Lung (tissue), 11 donors: ENCODE measurements at regions not wholly inside any gene's neighbourhood (a gene's known extent, or its start where the extent isn't known, plus 50 kb on each side); places are given as distances from the start of the nearest gene placed in this dataset.

Source experiments
- ATAC-seq: fragments of 200-7000 bp; cut with Tn5 transposase; one replicate; pipeline ENCODE4 v1.9.1; 2020; ENCODE audit warnings: moderate number of reproducible peaks; ENCODE audit not compliant: insufficient read depth, low FRiP score
- DNase-seq, 3 donors: peaks; one replicate each; pipeline ENCODE4 v3.0.0-alpha.2; 2013 to 2017
- H3K27ac ChIP-seq, 2 donors: one replicate each; pipeline ENCODE4 v1.5.1; 2013; ENCODE audit warnings: mild to moderate bottlenecking in 2 of 2, moderate library complexity in 2 of 2, control low read depth in 1 of 2, inconsistent platforms in 1 of 2, low read depth in 1 of 2, low read length in 1 of 2
- H3K27me3 ChIP-seq, 3 donors: one replicate each; pipeline ENCODE4 v1.5.1; 2013; ENCODE audit warnings: low read length in 2 of 3; ENCODE audit not compliant: control insufficient read depth in 3 of 3, insufficient read depth in 3 of 3
- H3K36me3 ChIP-seq, 4 donors: one replicate each; pipeline ENCODE4 v1.5.1; 2013; ENCODE audit warnings: low read length in 4 of 4, mild to moderate bottlenecking in 1 of 4, moderate library complexity in 1 of 4; ENCODE audit not compliant: control insufficient read depth in 4 of 4, insufficient read depth in 4 of 4
- H3K4me1 ChIP-seq, 5 donors: one replicate each; pipeline ENCODE4 v1.5.1; 2013; ENCODE audit warnings: low read length in 5 of 5, mild to moderate bottlenecking in 2 of 5, moderate library complexity in 1 of 5; ENCODE audit not compliant: control insufficient read depth in 5 of 5, insufficient read depth in 5 of 5
- H3K4me3 ChIP-seq: one replicate; pipeline ENCODE4 v1.5.1; 2013; ENCODE audit warnings: mild to moderate bottlenecking, control low read depth, moderate library complexity
- H3K9ac ChIP-seq, 2 donors: one replicate each; pipeline ENCODE4 v1.5.1; 2013; ENCODE audit warnings: low read length in 2 of 2, control low read depth in 1 of 2; ENCODE audit not compliant: insufficient read depth in 1 of 2
- H3K9me3 ChIP-seq, 4 donors: one replicate each; pipeline ENCODE4 v1.5.1; 2013; ENCODE audit warnings: low read length in 3 of 4, mild to moderate bottlenecking in 1 of 4, moderate library complexity in 1 of 4; ENCODE audit not compliant: control insufficient read depth in 4 of 4, insufficient read depth in 3 of 4
- WGBS, 2 donors: extraction: QIAGEN DNeasy Blood & Tissue Kit; methylation state at CpG; one replicate each; pipeline ENCODE4 v1.1.7; 2013; 5-methylcytosine and 5-hydroxymethylcytosine counted together
- TF ChIP-seq, protein P1 (sequence below): IDR thresholded peaks from 2 replicates; pipeline ENCODE4 v1.5.1; 2012; ENCODE audit warnings: mild to moderate bottlenecking; ENCODE audit errors: control extremely low read depth, extremely low read depth
- donor health status: control.
- donor health status: control.
- donor health status: Bipolar disorder and iron deficiency.
- donor health status: healthy.
- donor health status: DM: yes; HTN: yes; CAD: no.

DNA sequence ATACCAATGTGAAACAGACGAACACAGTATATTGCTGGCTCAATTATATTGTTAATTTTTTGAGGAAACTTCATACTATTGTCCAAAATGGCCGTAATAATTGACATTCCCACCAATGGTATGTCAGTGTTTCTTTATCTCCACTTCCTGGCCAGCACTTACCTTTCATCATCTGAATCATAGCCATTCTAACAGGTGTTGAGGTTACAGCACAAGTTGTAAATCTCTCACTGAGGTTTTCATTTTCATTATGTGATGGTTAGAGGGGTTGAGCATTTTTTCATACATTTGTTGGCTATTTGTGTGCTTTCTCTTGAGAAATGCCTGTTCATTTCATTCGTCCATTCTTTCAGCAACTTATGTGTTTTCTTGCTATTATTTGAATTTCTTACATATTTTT, 824.0 kb downstream of the UQCRFS1 start:
- Histone ChIP-seq H3K4me1 (no peaks in the 10 kb centered on the region), H3K9ac (no peak overlapping the region), H3K36me3 (no peaks in the 10 kb centered on the region), H3K27me3 (no peaks in the 10 kb centered on the region), H3K4me3 (no peak overlapping the region), H3K27ac (no peak overlapping the region), H3K9me3 (peaks cover 0 to 4% (median 0%) of the 10 kb centered on the region in 4 donors)
- 72 to 78% methylated on average over 3 of the region's 3 CpGs for WGBS, 2 donors
- ATAC-seq (no peak), DNase-seq (no peak)
- TF ChIP-seq, protein P1, sequence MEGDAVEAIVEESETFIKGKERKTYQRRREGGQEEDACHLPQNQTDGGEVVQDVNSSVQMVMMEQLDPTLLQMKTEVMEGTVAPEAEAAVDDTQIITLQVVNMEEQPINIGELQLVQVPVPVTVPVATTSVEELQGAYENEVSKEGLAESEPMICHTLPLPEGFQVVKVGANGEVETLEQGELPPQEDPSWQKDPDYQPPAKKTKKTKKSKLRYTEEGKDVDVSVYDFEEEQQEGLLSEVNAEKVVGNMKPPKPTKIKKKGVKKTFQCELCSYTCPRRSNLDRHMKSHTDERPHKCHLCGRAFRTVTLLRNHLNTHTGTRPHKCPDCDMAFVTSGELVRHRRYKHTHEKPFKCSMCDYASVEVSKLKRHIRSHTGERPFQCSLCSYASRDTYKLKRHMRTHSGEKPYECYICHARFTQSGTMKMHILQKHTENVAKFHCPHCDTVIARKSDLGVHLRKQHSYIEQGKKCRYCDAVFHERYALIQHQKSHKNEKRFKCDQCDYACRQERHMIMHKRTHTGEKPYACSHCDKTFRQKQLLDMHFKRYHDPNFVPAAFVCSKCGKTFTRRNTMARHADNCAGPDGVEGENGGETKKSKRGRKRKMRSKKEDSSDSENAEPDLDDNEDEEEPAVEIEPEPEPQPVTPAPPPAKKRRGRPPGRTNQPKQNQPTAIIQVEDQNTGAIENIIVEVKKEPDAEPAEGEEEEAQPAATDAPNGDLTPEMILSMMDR = no peak

DNA sequence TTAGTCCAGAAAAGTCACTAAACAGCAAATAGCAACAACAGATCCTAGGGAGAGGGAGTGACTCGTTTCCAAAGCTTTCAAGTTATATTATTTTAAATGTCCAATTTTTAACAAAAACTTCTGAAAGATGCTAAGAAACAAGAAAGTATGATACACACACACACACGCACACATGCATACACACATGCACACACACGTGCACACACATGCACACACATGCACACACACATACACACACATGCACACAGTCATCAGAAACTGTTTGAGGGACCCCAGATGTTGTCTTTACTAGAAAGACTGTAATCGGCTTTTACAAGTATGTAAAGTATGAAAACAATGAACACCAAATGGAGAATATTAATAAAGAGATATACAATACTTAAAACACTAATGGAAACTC, 825.4 kb downstream of the UQCRFS1 start:
- Histone ChIP-seq H3K27ac (no peak overlapping the region), H3K36me3 (no peaks in the 10 kb centered on the region), H3K9me3 (peaks cover 0 to 4% (median 0%) of the 10 kb centered on the region in 4 donors), H3K4me1 (no peaks in the 10 kb centered on the region), H3K27me3 (no peaks in the 10 kb centered on the region), H3K9ac (no peak overlapping the region), H3K4me3 (no peak overlapping the region)
- ATAC-seq (no peak), DNase-seq (no peak)
- WGBS, 2 donors = 81 to 89% methylated on average over 4 of the region's 4 CpGs
- TF ChIP-seq, protein P1 = no peak

DNA sequence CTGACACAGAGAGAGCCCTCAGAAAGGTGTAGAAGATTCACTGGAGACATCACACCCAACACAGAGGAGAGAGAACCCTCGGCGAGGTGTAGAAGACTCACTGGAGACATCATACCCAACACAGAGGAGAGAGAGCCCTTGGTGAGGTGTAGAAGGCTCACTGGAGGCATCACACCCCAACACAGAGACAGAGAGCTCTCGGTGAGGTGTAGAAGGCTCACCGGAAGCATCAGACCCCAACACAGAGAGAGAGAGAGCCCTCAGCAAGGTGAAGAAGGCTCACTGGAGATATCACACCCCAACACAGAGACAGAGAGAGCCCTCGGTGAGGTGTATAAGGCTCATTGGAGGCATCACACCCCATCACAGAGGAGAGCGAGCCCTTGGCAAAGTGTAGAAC, 826.5 kb downstream of the UQCRFS1 start:
- DNase-seq = no peak
- 83 to 89% methylated on average over 6 of the region's 6 CpGs for WGBS, 2 donors
- TF ChIP-seq, protein P1 = no peak

DNA sequence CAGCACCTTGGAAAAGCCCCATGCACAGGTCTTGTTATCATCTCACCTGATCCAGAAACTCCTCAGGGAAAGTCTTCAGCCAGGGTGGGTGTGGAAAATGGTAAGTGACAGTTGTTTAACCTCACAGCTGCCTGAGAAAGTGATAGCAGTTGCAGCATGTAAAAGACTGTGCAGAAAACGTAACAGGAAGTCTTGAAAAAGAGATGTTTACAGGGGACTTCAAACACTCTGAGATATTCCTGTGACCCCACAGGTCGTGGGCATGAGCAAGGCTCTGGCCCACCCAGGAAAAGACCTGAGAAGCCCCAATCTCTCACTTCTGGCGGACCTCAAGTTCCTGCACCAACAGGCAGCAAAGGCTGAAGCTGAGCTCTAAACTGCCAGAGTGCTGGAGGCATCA, 826.9 kb downstream of the UQCRFS1 start:
- ATAC-seq = no peak
- H3K4me1 ChIP-seq = no peaks in the 10 kb centered on the region
- H3K27me3 ChIP-seq = no peaks in the 10 kb centered on the region
- no peak for DNase-seq
- TF ChIP-seq, protein P1 = no peak
- no peak overlapping the region for H3K9ac ChIP-seq
- no peak overlapping the region for H3K27ac ChIP-seq
- no peak overlapping the region for H3K4me3 ChIP-seq
- WGBS, 2 donors = 29 to 35% methylated on average over 3 of the region's 3 CpGs
- H3K36me3 ChIP-seq = no peaks in the 10 kb centered on the region
- peaks cover 0 to 6% (median 0%) of the 10 kb centered on the region in 4 donors for H3K9me3 ChIP-seq

More for the DNA sequence above, 826.5 kb downstream of the UQCRFS1 start:
- no peak overlapping the region for H3K27ac ChIP-seq
- H3K36me3 ChIP-seq = no peaks in the 10 kb centered on the region
- no peak overlapping the region for H3K9ac ChIP-seq
- no peak overlapping the region for H3K4me3 ChIP-seq
- no peaks in the 10 kb centered on the region for H3K27me3 ChIP-seq
- H3K4me1 ChIP-seq = no peaks in the 10 kb centered on the region
- ATAC-seq = no peak
- peaks cover 0 to 4% (median 0%) of the 10 kb centered on the region in 4 donors for H3K9me3 ChIP-seq
